M059J (cell line): ENCODE measurements at regions not wholly inside any gene's neighbourhood (a gene's known extent, or its start where the extent isn't known, plus 50 kb on each side); places are given as distances from the start of the nearest gene placed in this dataset.
A peak's percentile ranks its signal among the peaks of the same experiment; 100 is the strongest.
"Not testable (repeated sequence)": the region's sequence is repeated elsewhere in the genome, so short reads cannot be mapped to it uniquely, and the experiment has no call there.

Experiments
- DNase-seq: peaks from one replicate; pipeline ENCODE4 v3.0.0-alpha.2; 2012; ENCODE audit warnings: low read depth

- DNase-seq = peak; percentile 56
Measured at GRCh38 chr6:85751374-85752055, 108.8 kb upstream of the SYNCRIP start.

GRCh38 chr6:85750146-85750545 is 107.5 kb upstream of the SYNCRIP start:
- DNase-seq = not testable (repeated sequence)

- no peak for DNase-seq
Measured at GRCh38 chr6:85749236-85749635, 106.5 kb upstream of the SYNCRIP start.

GRCh38 chr6:85747666-85748065 is 105.0 kb upstream of the SYNCRIP start:
- peak; percentile 60 for DNase-seq

GRCh38 chr6:85747093-85747492 is 104.4 kb upstream of the SYNCRIP start:
- DNase-seq = peak; percentile 21

GRCh38 chr6:85744433-85744970 is 101.8 kb upstream of the SYNCRIP start:
- DNase-seq = no peak

GRCh38 chr6:85726206-85726605 is 83.5 kb upstream of the SYNCRIP start:
- peak; percentile 19 for DNase-seq

GRCh38 chr6:85715797-85716196 is 73.1 kb upstream of the SYNCRIP start:
- no peak for DNase-seq

GRCh38 chr6:85714893-85715530 is 72.3 kb upstream of the SYNCRIP start:
- DNase-seq = no peak

GRCh38 chr6:85712346-85712745 is 69.7 kb upstream of the SYNCRIP start:
- no peak for DNase-seq

GRCh38 chr6:85707515-85708145 is 64.9 kb upstream of the SYNCRIP start:
- DNase-seq = peak; percentile 18

GRCh38 chr6:85706272-85706671 is 63.6 kb upstream of the SYNCRIP start:
- DNase-seq = no peak

GRCh38 chr6:85705220-85705619 is 62.5 kb upstream of the SYNCRIP start:
- DNase-seq = no peak

- DNase-seq = no peak
Measured at GRCh38 chr6:85703406-85703805, 60.7 kb upstream of the SYNCRIP start.
